Tibial artery (tissue), 4 donors: ENCODE measurements at regions not wholly inside any gene's neighbourhood (a gene's known extent, or its start where the extent isn't known, plus 50 kb on each side); places are given as distances from the start of the nearest gene placed in this dataset.

Experiments
- DNase-seq, 2 donors: peaks; one replicate each; pipeline ENCODE4 v3.0.0-alpha.2; 2019
- H3K27ac ChIP-seq, 2 donors: fragments of 200-600 bp; sonication (generic) in 1 of 2; 1 replicate in 1 of 2; 2 replicates in 1 of 2; pipeline ENCODE4 v1.5.1; 2018 to 2019; ENCODE audit warnings: mild to moderate bottlenecking in 1 of 2
- H3K27me3 ChIP-seq, 2 donors: fragments of 200-600 bp; sonication (generic) in 1 of 2; one replicate each; pipeline versions ENCODE4 v1.5.1 to v1.6.0; 2016 to 2019
- H3K36me3 ChIP-seq, 3 donors: fragments of 200-600 bp; sonication (generic) in 2 of 3; one replicate each; pipeline ENCODE4 v1.5.1; 2016 to 2019; ENCODE audit warnings: mild to moderate bottlenecking in 2 of 3
- H3K4me1 ChIP-seq, 4 donors: fragments of 200-600 bp; sonication (generic) in 2 of 4; 1 replicate in 3 of 4; 2 replicates in 1 of 4; pipeline ENCODE4 v1.5.1; 2016 to 2019
- H3K4me3 ChIP-seq, 2 donors: fragments of 200-600 bp; sonication (generic) in 1 of 2; 1 replicate in 1 of 2; 2 replicates in 1 of 2; pipeline ENCODE4 v1.5.1; 2018 to 2019; ENCODE audit warnings: mild to moderate bottlenecking in 2 of 2
- H3K9me3 ChIP-seq, 3 donors: fragments of 200-600 bp; sonication (generic) in 1 of 3; one replicate each; pipeline ENCODE4 v1.5.1; 2016 to 2019
- intact Hi-C: fragments of 100-400 bp; cut with DNase I; formaldehyde crosslinking; loops from one replicate; pipeline ENCODE4 v1.15.0; 2023; ENCODE audit warnings: low total_unique reads
- TF ChIP-seq, protein P1 (sequence below), 2 experiments: fragments of 200-600 bp in 1 of 2; fragments of 450-650 bp in 1 of 2; IDR thresholded peaks; one replicate each; pipeline ENCODE4 v1.5.1; 2017 to 2019; ENCODE audit warnings: antibody characterized with exemption in 2 of 2, mild to moderate bottlenecking in 1 of 2, moderate library complexity in 1 of 2

DNA sequence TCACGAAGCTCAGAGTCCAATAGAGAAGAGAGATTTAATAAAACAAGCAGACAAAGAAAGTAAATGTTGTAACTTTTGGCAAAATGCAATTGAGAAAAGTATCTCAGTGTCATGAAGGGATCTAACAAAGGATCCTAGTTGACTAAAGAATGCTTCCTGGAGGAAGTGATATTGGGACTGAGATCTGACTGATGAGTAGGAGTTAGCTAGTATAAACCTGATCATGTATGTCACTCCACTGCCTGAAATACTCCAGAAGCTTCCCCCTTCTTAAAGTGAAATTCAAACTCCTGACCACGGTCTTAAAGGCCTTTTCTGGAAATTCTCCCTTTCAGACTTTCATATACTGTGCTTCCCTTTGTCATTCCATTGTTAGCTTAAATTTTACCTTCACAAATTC lies 1102.4 kb upstream of the ZEB2 start:
- DNase-seq = no peak
- no peak overlapping the region for H3K4me3 ChIP-seq
- TF ChIP-seq, protein P1, sequence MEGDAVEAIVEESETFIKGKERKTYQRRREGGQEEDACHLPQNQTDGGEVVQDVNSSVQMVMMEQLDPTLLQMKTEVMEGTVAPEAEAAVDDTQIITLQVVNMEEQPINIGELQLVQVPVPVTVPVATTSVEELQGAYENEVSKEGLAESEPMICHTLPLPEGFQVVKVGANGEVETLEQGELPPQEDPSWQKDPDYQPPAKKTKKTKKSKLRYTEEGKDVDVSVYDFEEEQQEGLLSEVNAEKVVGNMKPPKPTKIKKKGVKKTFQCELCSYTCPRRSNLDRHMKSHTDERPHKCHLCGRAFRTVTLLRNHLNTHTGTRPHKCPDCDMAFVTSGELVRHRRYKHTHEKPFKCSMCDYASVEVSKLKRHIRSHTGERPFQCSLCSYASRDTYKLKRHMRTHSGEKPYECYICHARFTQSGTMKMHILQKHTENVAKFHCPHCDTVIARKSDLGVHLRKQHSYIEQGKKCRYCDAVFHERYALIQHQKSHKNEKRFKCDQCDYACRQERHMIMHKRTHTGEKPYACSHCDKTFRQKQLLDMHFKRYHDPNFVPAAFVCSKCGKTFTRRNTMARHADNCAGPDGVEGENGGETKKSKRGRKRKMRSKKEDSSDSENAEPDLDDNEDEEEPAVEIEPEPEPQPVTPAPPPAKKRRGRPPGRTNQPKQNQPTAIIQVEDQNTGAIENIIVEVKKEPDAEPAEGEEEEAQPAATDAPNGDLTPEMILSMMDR (IDR thresholded peaks at IDR 0.05) = no peak
- H3K9me3 ChIP-seq = no peaks in the 10 kb centered on the region
- no peak overlapping the region for H3K27ac ChIP-seq
- H3K36me3 ChIP-seq = no peaks in the 10 kb centered on the region
- H3K4me1 ChIP-seq = peaks cover 0 to 23% (median 2%) of the 10 kb centered on the region in 4 donors
- intact Hi-C loops = no loop called here
- no peaks in the 10 kb centered on the region for H3K27me3 ChIP-seq

DNA sequence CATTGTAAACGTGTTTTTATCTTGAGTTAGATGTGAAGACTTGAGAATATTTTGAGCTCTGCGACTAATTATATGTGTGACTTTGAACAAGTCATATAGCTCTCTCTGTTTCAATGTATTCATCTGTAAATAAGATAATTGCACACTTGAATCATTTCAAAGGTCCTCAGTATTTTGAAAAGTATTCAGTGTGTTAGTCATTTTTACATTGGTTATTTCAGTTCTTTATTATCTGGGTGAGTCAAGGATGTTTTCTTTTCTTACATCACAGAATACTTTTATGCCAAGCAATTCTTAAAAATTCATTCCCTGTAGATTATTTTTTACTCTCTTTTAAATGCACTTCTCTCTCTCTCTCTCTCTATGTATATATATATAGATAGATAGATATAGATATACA lies 1098.0 kb upstream of the ZEB2 start:
- Histone ChIP-seq H3K27me3 (no peaks in the 10 kb centered on the region), H3K27ac (no peak overlapping the region), H3K4me3 (no peak overlapping the region), H3K9me3 (no peaks in the 10 kb centered on the region), H3K36me3 (no peaks in the 10 kb centered on the region), H3K4me1 (peaks cover 0 to 1% (median 0%) of the 10 kb centered on the region in 4 donors)
- intact Hi-C loops = loop anchor here (5.0 kb wide), 1 partner anchor 1476 kb away; no protein-coding TSS in a partner anchor
- TF ChIP-seq, protein P1 (IDR thresholded peaks at IDR 0.05) = no peak
- DNase-seq = no peak

DNA sequence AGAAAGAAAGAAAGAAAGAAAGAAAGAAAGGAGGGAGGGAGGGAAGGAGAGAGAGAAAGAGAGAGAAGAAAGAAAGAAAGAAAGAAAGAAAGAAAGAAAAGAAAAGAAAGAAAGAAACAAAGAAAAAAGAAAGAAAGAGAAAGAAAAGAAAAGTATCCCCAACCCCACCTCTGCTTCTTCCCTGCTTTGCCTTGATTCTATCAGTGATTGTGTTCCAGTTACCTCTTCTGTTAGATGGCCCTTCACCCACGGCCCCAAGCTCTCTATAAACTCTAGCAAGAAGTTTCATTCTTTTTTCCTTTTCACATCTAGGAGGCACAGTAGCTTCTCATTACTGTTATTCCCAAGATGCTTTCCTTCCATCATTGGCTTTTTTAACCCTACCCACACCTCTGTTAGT lies 1097.5 kb upstream of the ZEB2 start:
- intact Hi-C loops = loop anchor here (5.0 kb wide), 1 partner anchor 1475 kb away; no protein-coding TSS in a partner anchor
- no peak for DNase-seq
- Histone ChIP-seq H3K9me3 (no peaks in the 10 kb centered on the region), H3K36me3 (no peaks in the 10 kb centered on the region), H3K4me1 (no peaks in the 10 kb centered on the region), H3K4me3 (no peak overlapping the region), H3K27me3 (no peaks in the 10 kb centered on the region), H3K27ac (no peak overlapping the region)
- TF ChIP-seq, protein P1 (IDR thresholded peaks at IDR 0.05) = no peak

DNA sequence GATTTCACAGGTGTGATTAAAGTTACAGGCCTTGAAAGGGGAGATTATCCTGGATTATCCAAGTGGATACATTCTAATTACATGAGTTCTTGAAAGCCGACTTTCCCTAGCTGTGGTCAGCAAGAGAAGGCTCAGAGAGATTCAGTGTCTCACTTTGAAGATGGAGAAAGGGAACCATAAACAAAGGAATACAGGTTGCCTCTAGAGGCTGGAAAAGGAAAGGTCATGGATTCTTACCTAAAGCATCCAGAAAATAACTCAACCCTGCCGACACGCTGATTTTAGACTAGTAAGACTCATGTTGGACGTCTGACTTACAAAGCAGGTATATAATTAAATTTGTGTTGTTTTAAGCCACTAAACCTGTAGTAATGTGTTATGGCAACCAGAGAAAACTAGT lies 1095.7 kb upstream of the ZEB2 start:
- no peak for DNase-seq
- no peak overlapping the region for H3K27ac ChIP-seq
- TF ChIP-seq, protein P1 (IDR thresholded peaks at IDR 0.05) = no peak
- no peak overlapping the region for H3K4me3 ChIP-seq
- H3K27me3 ChIP-seq = no peaks in the 10 kb centered on the region
- no peaks in the 10 kb centered on the region for H3K9me3 ChIP-seq
- H3K4me1 ChIP-seq = no peaks in the 10 kb centered on the region
- no peaks in the 10 kb centered on the region for H3K36me3 ChIP-seq
- intact Hi-C loops = loop anchor here (5.0 kb wide), 1 partner anchor 1473 kb away; no protein-coding TSS in a partner anchor

DNA sequence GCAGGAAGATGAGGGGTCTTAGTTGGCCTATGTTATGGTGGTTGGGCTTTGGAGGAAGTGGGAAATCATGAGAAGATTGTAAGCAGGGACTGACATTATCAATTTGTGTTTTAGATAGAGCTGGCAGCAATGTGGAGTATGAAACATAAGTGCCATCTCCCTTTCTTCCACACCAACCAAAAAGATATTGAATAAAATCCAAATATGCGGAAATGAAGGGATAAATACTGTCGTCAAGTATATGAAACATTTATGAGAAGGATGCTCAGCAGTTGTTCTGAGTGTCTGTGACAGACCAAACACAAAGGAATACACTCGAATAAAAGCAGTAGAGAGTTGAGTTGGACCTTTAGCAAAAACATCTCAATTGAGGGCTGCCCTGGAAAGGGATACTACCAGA lies 1090.0 kb upstream of the ZEB2 start:
- TF ChIP-seq, protein P1 (IDR thresholded peaks at IDR 0.05) = no peak
- Histone ChIP-seq H3K9me3 (no peaks in the 10 kb centered on the region), H3K4me3 (no peak overlapping the region), H3K4me1 (no peaks in the 10 kb centered on the region), H3K27ac (no peak overlapping the region), H3K27me3 (no peaks in the 10 kb centered on the region), H3K36me3 (no peaks in the 10 kb centered on the region)
- no peak for DNase-seq
- intact Hi-C loops = loop anchor here (5.0 kb wide), 1 partner anchor 1333 kb away; no protein-coding TSS in a partner anchor
